ENCODE measurements at regions not wholly inside any gene's neighbourhood (a gene's known extent, or its start where the extent isn't known, plus 50 kb on each side); places are given as distances from the start of the nearest gene placed in this dataset.

DNA sequence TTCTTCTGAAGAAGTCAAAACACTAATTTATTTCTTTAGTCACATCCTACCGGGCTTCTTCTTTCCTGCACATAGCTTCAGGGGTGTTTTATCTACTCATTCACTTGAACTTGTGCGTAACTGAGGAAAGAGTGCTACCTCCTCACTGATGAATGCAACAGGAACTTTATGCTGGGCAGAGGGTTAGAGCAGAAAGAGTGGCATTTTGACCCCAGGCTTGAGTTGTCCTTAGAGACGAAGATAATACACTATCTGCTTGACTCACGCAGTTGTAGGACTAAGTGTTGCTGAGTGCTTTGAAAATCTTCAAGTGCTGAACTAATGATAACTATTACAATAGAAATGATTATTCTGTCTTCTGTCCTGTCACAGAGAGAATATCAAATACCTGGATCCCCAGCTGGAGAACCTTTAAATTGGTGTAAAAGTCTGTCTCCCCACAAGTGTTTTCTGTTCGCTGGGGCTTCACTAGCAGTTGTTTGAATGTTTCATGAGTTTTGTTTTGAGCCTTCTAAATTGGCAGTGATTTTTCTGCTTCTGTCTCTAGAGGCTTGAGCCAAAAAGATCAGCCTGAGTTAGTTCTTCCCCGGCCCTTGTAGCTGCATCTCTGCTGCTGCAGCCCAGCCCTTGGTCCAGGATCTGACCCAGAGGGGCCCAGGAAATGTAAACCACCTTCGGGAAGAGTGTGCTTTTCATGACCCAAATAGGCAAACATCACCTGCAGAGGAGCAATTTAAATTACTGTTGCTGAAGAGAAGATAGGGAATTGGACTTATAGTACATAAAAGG is 86.3 kb upstream of the LGALSL start:
- no peak for DNase-seq (ENCODE audit: extremely low read depth, insufficient read length)
- no peak overlapping the region for H3K4me3 ChIP-seq (replicated peaks; ENCODE audit: low read depth, low read length)
- no peaks in the 10 kb centered on the region for H3K27me3 ChIP-seq (replicated peaks; ENCODE audit: control insufficient read depth, insufficient read depth, low read length)
- no peaks in the 10 kb centered on the region for H3K36me3 ChIP-seq (ENCODE audit: control insufficient read depth, insufficient read depth, low read length)
- TF ChIP-seq, protein P1, sequence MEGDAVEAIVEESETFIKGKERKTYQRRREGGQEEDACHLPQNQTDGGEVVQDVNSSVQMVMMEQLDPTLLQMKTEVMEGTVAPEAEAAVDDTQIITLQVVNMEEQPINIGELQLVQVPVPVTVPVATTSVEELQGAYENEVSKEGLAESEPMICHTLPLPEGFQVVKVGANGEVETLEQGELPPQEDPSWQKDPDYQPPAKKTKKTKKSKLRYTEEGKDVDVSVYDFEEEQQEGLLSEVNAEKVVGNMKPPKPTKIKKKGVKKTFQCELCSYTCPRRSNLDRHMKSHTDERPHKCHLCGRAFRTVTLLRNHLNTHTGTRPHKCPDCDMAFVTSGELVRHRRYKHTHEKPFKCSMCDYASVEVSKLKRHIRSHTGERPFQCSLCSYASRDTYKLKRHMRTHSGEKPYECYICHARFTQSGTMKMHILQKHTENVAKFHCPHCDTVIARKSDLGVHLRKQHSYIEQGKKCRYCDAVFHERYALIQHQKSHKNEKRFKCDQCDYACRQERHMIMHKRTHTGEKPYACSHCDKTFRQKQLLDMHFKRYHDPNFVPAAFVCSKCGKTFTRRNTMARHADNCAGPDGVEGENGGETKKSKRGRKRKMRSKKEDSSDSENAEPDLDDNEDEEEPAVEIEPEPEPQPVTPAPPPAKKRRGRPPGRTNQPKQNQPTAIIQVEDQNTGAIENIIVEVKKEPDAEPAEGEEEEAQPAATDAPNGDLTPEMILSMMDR (IDR thresholded peaks at IDR 0.05; ENCODE audit: insufficient read depth, low read length, poor library complexity, severe bottlenecking), result no peak

DNA sequence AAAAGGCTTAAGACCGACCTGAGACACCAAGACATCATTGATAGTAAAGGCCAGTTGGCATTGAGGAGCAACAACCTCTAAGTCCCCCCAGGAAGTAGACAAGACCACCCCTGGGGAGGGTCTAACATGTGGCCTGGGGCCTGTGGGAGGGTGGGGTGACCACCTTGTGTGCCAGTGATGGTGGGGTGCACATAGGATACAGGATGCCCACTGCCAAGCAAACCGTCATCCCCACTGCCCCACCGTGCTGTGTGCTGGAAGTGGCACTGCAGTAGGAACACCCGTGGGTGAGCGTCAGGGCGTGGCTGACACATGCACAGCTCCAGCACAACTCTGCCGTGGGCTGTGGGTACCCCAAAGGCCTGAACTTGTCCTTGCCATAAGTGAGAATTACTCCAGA is 84.3 kb upstream of the LGALSL start:
- no peaks in the 10 kb centered on the region for H3K36me3 ChIP-seq (ENCODE audit: control insufficient read depth, insufficient read depth, low read length)
- TF ChIP-seq, protein P1 (IDR thresholded peaks at IDR 0.05; ENCODE audit: insufficient read depth, low read length, poor library complexity, severe bottlenecking), result no peak
- H3K27me3 ChIP-seq (replicated peaks; ENCODE audit: control insufficient read depth, insufficient read depth, low read length), result no peaks in the 10 kb centered on the region
- no peak overlapping the region for H3K4me3 ChIP-seq (replicated peaks; ENCODE audit: low read depth, low read length)
- no peak for DNase-seq (ENCODE audit: extremely low read depth, insufficient read length)

DNA sequence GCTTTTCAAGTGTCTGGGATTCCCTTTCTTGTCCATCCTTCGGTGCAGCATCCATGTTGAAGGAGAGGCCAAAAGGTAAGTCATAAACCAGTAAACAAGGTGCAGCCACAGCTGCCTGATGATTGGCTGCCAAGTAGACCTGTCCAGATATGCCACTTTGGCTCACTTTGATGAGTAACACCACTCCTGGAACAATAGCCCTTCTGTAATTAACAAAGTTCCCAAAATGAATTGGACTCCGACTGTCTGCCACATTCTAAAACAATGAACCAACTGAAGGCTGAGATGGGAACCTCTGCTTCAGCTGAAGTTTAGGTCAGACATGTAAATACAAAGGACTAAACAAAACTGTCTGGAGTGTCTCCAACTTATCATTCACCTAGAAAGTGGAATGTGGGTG is 82.2 kb upstream of the LGALSL start:
- Histone ChIP-seq H3K27me3 (replicated peaks; ENCODE audit: control insufficient read depth, insufficient read depth, low read length) (no peaks in the 10 kb centered on the region), H3K4me3 (replicated peaks; ENCODE audit: low read depth, low read length) (no peak overlapping the region), H3K36me3 (ENCODE audit: control insufficient read depth, insufficient read depth, low read length) (no peaks in the 10 kb centered on the region)
- TF ChIP-seq, protein P1 (IDR thresholded peaks at IDR 0.05; ENCODE audit: insufficient read depth, low read length, poor library complexity, severe bottlenecking), result no peak
- DNase-seq (ENCODE audit: extremely low read depth, insufficient read length), result no peak

DNA sequence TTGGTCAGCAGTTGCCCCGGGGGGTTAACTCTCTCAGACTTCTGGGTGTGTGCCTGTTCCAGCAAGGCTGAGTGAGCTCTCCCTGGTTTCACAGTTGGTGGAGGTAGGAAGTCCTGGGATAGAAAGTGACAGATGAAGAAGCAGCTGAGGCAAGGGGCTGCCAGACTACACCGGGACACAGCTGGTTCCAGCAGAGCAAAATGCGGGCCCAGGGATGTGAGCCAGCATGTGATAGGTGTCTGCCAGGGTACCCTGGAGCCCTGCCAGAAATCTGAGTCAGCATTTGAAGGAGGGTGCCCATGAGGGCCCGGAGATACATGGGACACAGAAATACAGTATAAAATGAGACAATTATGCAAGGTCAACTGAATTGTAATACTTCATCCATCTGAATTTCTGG is 79.3 kb upstream of the LGALSL start:
- no peak for DNase-seq (ENCODE audit: extremely low read depth, insufficient read length)

DNA sequence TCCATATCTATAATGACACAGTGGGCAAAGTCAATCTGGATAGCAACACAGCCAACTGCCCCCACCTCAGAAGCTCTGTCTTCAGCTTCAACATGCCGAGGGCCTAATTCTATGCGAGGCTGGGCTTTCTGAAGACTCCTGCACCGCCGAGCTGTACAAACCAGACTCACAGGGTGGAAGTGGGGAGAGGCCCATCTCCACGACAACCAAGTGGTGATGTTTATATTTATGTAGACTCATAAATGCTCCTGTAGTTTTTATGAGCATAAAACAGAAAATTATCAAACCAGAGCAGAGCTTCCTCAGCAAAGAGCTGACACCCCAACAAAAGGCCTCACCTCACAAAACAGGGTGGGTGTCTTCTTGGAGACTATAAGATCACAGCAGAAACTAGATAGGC is 77.0 kb upstream of the LGALSL start:
- TF ChIP-seq, protein P1 (IDR thresholded peaks at IDR 0.05; ENCODE audit: insufficient read depth, low read length, poor library complexity, severe bottlenecking), result no peak

More for the DNA sequence above, 79.3 kb upstream of the LGALSL start:
- H3K4me3 ChIP-seq (replicated peaks; ENCODE audit: low read depth, low read length), result no peak overlapping the region
- no peaks in the 10 kb centered on the region for H3K36me3 ChIP-seq (ENCODE audit: control insufficient read depth, insufficient read depth, low read length)
- no peaks in the 10 kb centered on the region for H3K27me3 ChIP-seq (replicated peaks; ENCODE audit: control insufficient read depth, insufficient read depth, low read length)
- TF ChIP-seq, protein P1 (IDR thresholded peaks at IDR 0.05; ENCODE audit: insufficient read depth, low read length, poor library complexity, severe bottlenecking), result no peak

More for the DNA sequence above, 77.0 kb upstream of the LGALSL start:
- no peak for DNase-seq (ENCODE audit: extremely low read depth, insufficient read length)
- H3K27me3 ChIP-seq (replicated peaks; ENCODE audit: control insufficient read depth, insufficient read depth, low read length), result no peaks in the 10 kb centered on the region; the same call in 1 of the 2 replicates
- no peak overlapping the region for H3K4me3 ChIP-seq (replicated peaks; ENCODE audit: low read depth, low read length)
- no peaks in the 10 kb centered on the region for H3K36me3 ChIP-seq (ENCODE audit: control insufficient read depth, insufficient read depth, low read length)

Measured in GM06990 (cell line).